ENCODE measurements at regions not wholly inside any gene's neighbourhood (a gene's known extent, or its start where the extent isn't known, plus 50 kb on each side); places are given as distances from the start of the nearest gene placed in this dataset.

DNA sequence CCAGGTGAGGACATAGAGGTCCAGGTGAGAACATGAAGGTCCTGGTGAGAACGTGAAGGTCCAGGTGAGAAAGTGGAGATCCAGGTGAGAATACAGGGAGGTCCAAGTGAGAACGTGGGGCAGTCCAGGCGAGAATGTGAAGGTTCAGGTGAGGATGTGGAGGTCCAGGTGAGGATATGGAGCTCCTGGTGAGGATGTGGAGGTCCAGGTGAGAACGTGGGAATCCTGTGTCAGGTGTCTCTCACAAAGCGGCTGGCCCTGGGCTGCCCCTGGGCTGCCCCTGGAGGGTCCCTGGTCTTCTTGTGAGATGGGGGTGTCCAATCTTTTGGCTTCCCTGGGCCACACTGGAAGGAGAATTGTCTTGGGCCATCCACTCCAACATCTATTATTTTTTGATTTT is 133.4 kb downstream of the MRPL36 start:
- Mint-ChIP-seq H3K4me3 (no peak overlapping the region), H3K4me1 (ENCODE audit: low read depth) (peaks cover 19% of the 10 kb centered on the region), H3K36me3 (ENCODE audit: low read depth) (no peaks in the 10 kb centered on the region), H3K27me3 (peaks cover 56% of the 10 kb centered on the region), H3K27ac (no peak overlapping the region), H3K9me3 (no peaks in the 10 kb centered on the region)
- no peak for ATAC-seq
- no peak for TF ChIP-seq CTCF (IDR thresholded peaks at IDR 0.05)
- intact Hi-C loops (cut with micrococcal nuclease): no loop called here
- CTCF ChIA-PET: interaction anchor here (0.6 to 1.3 kb wide), 2 partner anchors 21 to 106 kb away, joined by 3 to 4 read pairs; no protein-coding TSS in a partner anchor
- POLR2A ChIA-PET: no interaction called here
- DNase-seq: no peak

DNA sequence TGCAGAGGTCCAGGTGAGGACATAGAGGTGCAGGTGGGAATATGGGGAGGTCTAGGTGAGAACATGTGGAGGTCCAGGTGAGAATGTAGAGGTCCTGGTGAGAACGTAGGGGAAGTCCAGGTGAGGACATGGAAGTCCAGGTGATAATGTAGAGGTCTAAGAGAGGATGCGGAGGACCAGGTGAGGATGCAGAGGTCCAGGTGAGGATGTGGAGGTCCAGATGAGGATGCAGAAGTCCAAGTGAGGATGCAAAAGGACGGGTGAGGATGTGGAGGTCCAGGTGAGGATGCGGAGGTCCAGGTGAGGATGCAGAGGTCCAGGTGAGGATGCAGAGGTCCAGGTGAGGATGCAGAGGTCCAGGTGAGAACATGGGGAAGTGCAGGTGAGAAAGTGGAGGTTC is 133.8 kb downstream of the MRPL36 start:
- H3K4me3 Mint-ChIP-seq: no peak overlapping the region
- ChIA-PET CTCF (interaction anchor here (1.3 kb wide), 1 partner anchor 21 kb away, joined by 3 read pairs; no protein-coding TSS in a partner anchor), POLR2A (no interaction called here)
- peaks cover 19% of the 10 kb centered on the region for H3K4me1 Mint-ChIP-seq (ENCODE audit: low read depth)
- peaks cover 54% of the 10 kb centered on the region for H3K27me3 Mint-ChIP-seq
- DNase-seq (no peak), ATAC-seq (no peak)
- no peaks in the 10 kb centered on the region for H3K9me3 Mint-ChIP-seq
- intact Hi-C loops (cut with micrococcal nuclease): no loop called here
- TF ChIP-seq CTCF (IDR thresholded peaks at IDR 0.05): no peak
- no peaks in the 10 kb centered on the region for H3K36me3 Mint-ChIP-seq (ENCODE audit: low read depth)
- no peak overlapping the region for H3K27ac Mint-ChIP-seq

DNA sequence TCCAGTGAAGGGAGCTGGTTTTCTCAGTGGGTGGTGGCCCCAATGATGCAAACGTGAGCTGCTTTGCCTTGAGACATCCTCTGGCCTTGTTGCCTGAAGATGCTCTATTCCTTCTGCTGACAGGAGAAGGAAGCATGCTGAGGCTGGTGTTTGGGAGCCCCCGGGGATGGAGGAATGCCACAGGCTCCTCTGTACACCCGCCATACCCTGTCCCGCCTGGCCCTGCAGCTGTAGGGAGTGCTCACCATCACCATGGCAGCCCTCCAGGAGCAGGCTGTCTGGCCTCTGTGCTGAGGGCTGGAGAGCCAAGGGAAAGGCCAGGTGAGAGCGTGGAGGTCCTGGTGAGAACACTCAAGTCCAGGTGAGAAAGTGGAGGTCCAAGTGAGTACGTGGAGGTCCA is 134.4 kb downstream of the MRPL36 start:
- Mint-ChIP-seq H3K4me1 (ENCODE audit: low read depth) (peaks cover 19% of the 10 kb centered on the region), H3K4me3 (no peak overlapping the region), H3K27me3 (peaks cover 57% of the 10 kb centered on the region), H3K27ac (no peak overlapping the region), H3K9me3 (no peaks in the 10 kb centered on the region), H3K36me3 (ENCODE audit: low read depth) (no peaks in the 10 kb centered on the region)
- CTCF ChIA-PET: interaction anchor here (1.3 kb wide), 1 partner anchor 20 kb away, joined by 3 read pairs; no protein-coding TSS in a partner anchor
- POLR2A ChIA-PET: no interaction called here
- no peak for ATAC-seq
- no peak for DNase-seq
- no peak for TF ChIP-seq CTCF (IDR thresholded peaks at IDR 0.05)
- intact Hi-C loops (cut with micrococcal nuclease): no loop called here

DNA sequence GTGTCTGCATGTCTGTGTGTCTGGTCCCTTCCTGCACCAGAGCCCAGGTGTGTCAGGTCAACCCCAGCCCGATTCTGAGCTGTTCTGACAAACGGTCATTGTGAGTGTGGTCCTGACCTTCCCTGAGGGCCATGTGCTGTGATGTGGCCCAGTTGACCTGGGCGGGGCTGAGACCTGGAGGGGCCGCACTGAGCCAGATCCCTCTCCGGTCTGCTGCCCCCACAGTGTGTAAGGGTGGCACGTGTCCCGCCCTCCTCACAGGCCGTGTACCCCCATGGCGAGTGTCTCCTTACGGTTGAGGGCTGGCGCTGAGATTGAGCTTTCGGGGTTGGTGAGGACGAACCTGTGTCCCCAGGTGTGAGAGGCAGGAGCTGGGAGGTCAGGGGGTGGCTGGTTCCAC is 136.5 kb downstream of the MRPL36 start:
- DNase-seq (no peak), ATAC-seq (no peak)
- intact Hi-C loops (cut with micrococcal nuclease): no loop called here
- CTCF ChIA-PET: interaction anchor here (0.6 kb wide), 1 partner anchor 10 kb away, joined by 3 read pairs; no protein-coding TSS in a partner anchor
- peaks cover 47% of the 10 kb centered on the region for H3K27me3 Mint-ChIP-seq
- peaks cover 15% of the 10 kb centered on the region for H3K4me1 Mint-ChIP-seq (ENCODE audit: low read depth)
- TF ChIP-seq CTCF (IDR thresholded peaks at IDR 0.05): no peak
- H3K9me3 Mint-ChIP-seq: no peaks in the 10 kb centered on the region
- no peak overlapping the region for H3K4me3 Mint-ChIP-seq
- POLR2A ChIA-PET: interaction anchor here (1.4 kb wide), 1 partner anchor 11 kb away, joined by 3 read pairs; no protein-coding TSS in a partner anchor
- no peak overlapping the region for H3K27ac Mint-ChIP-seq
- no peaks in the 10 kb centered on the region for H3K36me3 Mint-ChIP-seq (ENCODE audit: low read depth)

- H3K27me3 Mint-ChIP-seq: peaks cover 45% of the 10 kb centered on the region
These were observed 137.0 kb downstream of the MRPL36 start for GRCh38 chr5:1662559-1663085.

More at GRCh38 chr5:1662559-1663085, 137.0 kb downstream of the MRPL36 start:
- ChIA-PET CTCF (no interaction called here), POLR2A (no interaction called here)
- DNase-seq: no peak
- no peak for ATAC-seq
- intact Hi-C loops (cut with micrococcal nuclease): no loop called here
- Mint-ChIP-seq H3K4me1 (ENCODE audit: low read depth) (peaks cover 13% of the 10 kb centered on the region), H3K4me3 (no peak overlapping the region), H3K36me3 (ENCODE audit: low read depth) (no peaks in the 10 kb centered on the region), H3K9me3 (no peaks in the 10 kb centered on the region), H3K27ac (no peak overlapping the region)
- no peak for TF ChIP-seq CTCF (IDR thresholded peaks at IDR 0.05)
